WERI-Rb-1 (cell line): ENCODE measurements at regions not wholly inside any gene's neighbourhood (a gene's known extent, or its start where the extent isn't known, plus 50 kb on each side); places are given as distances from the start of the nearest gene placed in this dataset.

Experiments used
- DNase-seq: peaks from one replicate; pipeline ENCODE4 v3.0.0-alpha.2; 2020
- H3K27ac ChIP-seq: fragments of 250-450 bp; sonication (Bioruptor Pico); 2 replicates; pipeline ENCODE4 v1.5.1; 2020; ENCODE audit warnings: mild to moderate bottlenecking, moderate library complexity
- H3K27me3 ChIP-seq: fragments of 250-450 bp; sonication (Bioruptor Pico); 2 replicates; pipeline ENCODE4 v1.5.1; 2021; ENCODE audit warnings: mild to moderate bottlenecking, low read depth, moderate library complexity; ENCODE audit not compliant: insufficient read depth, severe bottlenecking
- H3K36me3 ChIP-seq: fragments of 250-450 bp; sonication (Bioruptor Pico); 2 replicates; pipeline ENCODE4 v1.5.1; 2020; ENCODE audit warnings: mild to moderate bottlenecking, moderate library complexity
- H3K4me3 ChIP-seq: 2 replicates; pipeline ENCODE4 v1.5.1; 2011; ENCODE audit warnings: low read depth, mild to moderate bottlenecking, control low read depth, low read length
- H3K9me3 ChIP-seq: fragments of 250-450 bp; sonication (Bioruptor Pico); 2 replicates; pipeline ENCODE4 v1.5.1; 2021; ENCODE audit warnings: mild to moderate bottlenecking, moderate library complexity; ENCODE audit not compliant: severe bottlenecking
- CTCF ChIP-seq: IDR thresholded peaks from 2 replicates; pipeline ENCODE4 v1.5.1; 2011; ENCODE audit warnings: low read depth, mild to moderate bottlenecking, control low read depth, inconsistent platforms, low read length

- Histone ChIP-seq H3K36me3 (no peaks in the 10 kb centered on the region), H3K4me3 (no peak overlapping the region), H3K27ac (no peak overlapping the region), H3K9me3 (no peaks in the 10 kb centered on the region), H3K27me3 (no peaks in the 10 kb centered on the region)
- DNase-seq: no peak
- TF ChIP-seq CTCF: no peak
These were observed 878.3 kb downstream of the TDRD15 start for GRCh38 chr2:22002066-22002465.

- no peak for TF ChIP-seq CTCF
- H3K27ac ChIP-seq: no peak overlapping the region
These were observed 879.5 kb downstream of the TDRD15 start for GRCh38 chr2:22003270-22003669.

GRCh38 chr2:22011048-22011447, 887.3 kb downstream of the TDRD15 start:
- H3K36me3 ChIP-seq: no peaks in the 10 kb centered on the region
- no peak overlapping the region for H3K4me3 ChIP-seq
- no peak for TF ChIP-seq CTCF
- H3K27me3 ChIP-seq: no peaks in the 10 kb centered on the region
- no peak overlapping the region for H3K27ac ChIP-seq
- DNase-seq: no peak
- no peaks in the 10 kb centered on the region for H3K9me3 ChIP-seq

More at GRCh38 chr2:22003270-22003669, 879.5 kb downstream of the TDRD15 start:
- Histone ChIP-seq H3K36me3 (no peaks in the 10 kb centered on the region), H3K27me3 (no peaks in the 10 kb centered on the region), H3K9me3 (no peaks in the 10 kb centered on the region), H3K4me3 (no peak overlapping the region)
- no peak for DNase-seq

- H3K36me3 ChIP-seq: no peaks in the 10 kb centered on the region
- no peak for TF ChIP-seq CTCF
- no peaks in the 10 kb centered on the region for H3K9me3 ChIP-seq
- no peaks in the 10 kb centered on the region for H3K27me3 ChIP-seq
- H3K27ac ChIP-seq: no peak overlapping the region
- DNase-seq: no peak
- H3K4me3 ChIP-seq: no peak overlapping the region
These were observed 896.4 kb downstream of the TDRD15 start for GRCh38 chr2:22020091-22020742.

- Histone ChIP-seq H3K9me3 (no peaks in the 10 kb centered on the region), H3K27ac (no peak overlapping the region), H3K36me3 (no peaks in the 10 kb centered on the region), H3K27me3 (no peaks in the 10 kb centered on the region), H3K4me3 (no peak overlapping the region)
- no peak for TF ChIP-seq CTCF
- DNase-seq: no peak
These were observed 903.7 kb downstream of the TDRD15 start for GRCh38 chr2:22027345-22028005.
